B cell (primary cell): ENCODE measurements at regions not wholly inside any gene's neighbourhood (a gene's known extent, or its start where the extent isn't known, plus 50 kb on each side); places are given as distances from the start of the nearest gene placed in this dataset.

Source experiments
- CTCF ChIP-seq: fragments of 200-600 bp; IDR thresholded peaks from one replicate; pipeline ENCODE4 v1.8.0; 2022; ENCODE audit warnings: antibody characterized with exemption, mild to moderate bottlenecking
- EZH2 ChIP-seq: IDR thresholded peaks from 2 replicates; pipeline ENCODE4 v1.6.1; 2012; ENCODE audit warnings: borderline replicate concordance, low read depth, mild to moderate bottlenecking, moderate library complexity, low read length; ENCODE audit not compliant: insufficient read depth, poor library complexity, severe bottlenecking

DNA sequence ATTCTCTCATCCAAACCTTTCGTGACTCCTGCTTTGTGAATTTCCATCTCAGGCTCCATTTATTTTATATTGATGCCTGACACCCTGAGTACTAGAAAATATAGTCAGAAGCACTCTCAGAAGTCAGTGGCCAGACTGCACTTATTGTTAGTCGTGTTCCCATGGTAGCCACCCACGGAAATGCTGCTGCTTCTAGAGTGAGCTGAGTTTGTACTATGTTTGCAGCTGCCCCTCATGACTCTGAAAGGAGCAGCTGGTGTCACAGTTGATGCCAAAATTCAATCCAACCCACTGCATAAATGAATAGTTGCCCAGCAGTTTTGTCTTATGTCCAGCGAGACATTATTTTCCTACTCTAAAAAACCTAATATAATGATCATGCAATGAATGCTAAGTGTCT lies 265.2 kb upstream of the SPHKAP start:
- no peak for TF ChIP-seq CTCF
- TF ChIP-seq EZH2 = no peak
